PC-9 (cell line): ENCODE measurements at regions not wholly inside any gene's neighbourhood (a gene's known extent, or its start where the extent isn't known, plus 50 kb on each side); places are given as distances from the start of the nearest gene placed in this dataset.

Source experiments
- EZH2 ChIP-seq: fragments of 200-600 bp; sonication (generic); IDR thresholded peaks from 2 replicates; pipeline ENCODE4 v1.8.0; 2017; ENCODE audit warnings: antibody characterized with exemption, low read depth
- TF ChIP-seq, protein P1 (sequence below): fragments of 200-600 bp; sonication (generic); conservative IDR thresholded peaks from 2 replicates; pipeline ENCODE4 v1.6.1; 2017; ENCODE audit warnings: mixed run types, antibody characterized with exemption, mild to moderate bottlenecking, moderate library complexity

GRCh38 chr2:204340511-204340910, 204.8 kb upstream of the PARD3B start:
- TF ChIP-seq, protein P1, sequence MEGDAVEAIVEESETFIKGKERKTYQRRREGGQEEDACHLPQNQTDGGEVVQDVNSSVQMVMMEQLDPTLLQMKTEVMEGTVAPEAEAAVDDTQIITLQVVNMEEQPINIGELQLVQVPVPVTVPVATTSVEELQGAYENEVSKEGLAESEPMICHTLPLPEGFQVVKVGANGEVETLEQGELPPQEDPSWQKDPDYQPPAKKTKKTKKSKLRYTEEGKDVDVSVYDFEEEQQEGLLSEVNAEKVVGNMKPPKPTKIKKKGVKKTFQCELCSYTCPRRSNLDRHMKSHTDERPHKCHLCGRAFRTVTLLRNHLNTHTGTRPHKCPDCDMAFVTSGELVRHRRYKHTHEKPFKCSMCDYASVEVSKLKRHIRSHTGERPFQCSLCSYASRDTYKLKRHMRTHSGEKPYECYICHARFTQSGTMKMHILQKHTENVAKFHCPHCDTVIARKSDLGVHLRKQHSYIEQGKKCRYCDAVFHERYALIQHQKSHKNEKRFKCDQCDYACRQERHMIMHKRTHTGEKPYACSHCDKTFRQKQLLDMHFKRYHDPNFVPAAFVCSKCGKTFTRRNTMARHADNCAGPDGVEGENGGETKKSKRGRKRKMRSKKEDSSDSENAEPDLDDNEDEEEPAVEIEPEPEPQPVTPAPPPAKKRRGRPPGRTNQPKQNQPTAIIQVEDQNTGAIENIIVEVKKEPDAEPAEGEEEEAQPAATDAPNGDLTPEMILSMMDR: no peak
- no peak for TF ChIP-seq EZH2
